ENCODE measurements at regions not wholly inside any gene's neighbourhood (a gene's known extent, or its start where the extent isn't known, plus 50 kb on each side); places are given as distances from the start of the nearest gene placed in this dataset.

- H3K4me3 ChIP-seq (ENCODE audit: low read depth, low read length) = no peak overlapping the region
- no peak for DNase-seq (ENCODE audit: low read depth)
- TF ChIP-seq CTCF (conservative IDR thresholded peaks at IDR 0.05; ENCODE audit: low read depth, low read length) = no peak
Measured at GRCh38 chr5:8299716-8300115, 430.8 kb downstream of the MTRR start.

GRCh38 chr5:8304341-8304740, 435.4 kb downstream of the MTRR start:
- DNase-seq (ENCODE audit: low read depth) = no peak
- no peak overlapping the region for H3K4me3 ChIP-seq (ENCODE audit: low read depth, low read length)
- TF ChIP-seq CTCF (conservative IDR thresholded peaks at IDR 0.05; ENCODE audit: low read depth, low read length) = no peak

GRCh38 chr5:8306288-8306896, 437.4 kb downstream of the MTRR start:
- no peak for DNase-seq (ENCODE audit: low read depth)
- no peak for TF ChIP-seq CTCF (conservative IDR thresholded peaks at IDR 0.05; ENCODE audit: low read depth, low read length)
- no peak overlapping the region for H3K4me3 ChIP-seq (ENCODE audit: low read depth, low read length)

- no peak for DNase-seq (ENCODE audit: low read depth)
- no peak overlapping the region for H3K4me3 ChIP-seq (ENCODE audit: low read depth, low read length)
- no peak for TF ChIP-seq CTCF (conservative IDR thresholded peaks at IDR 0.05; ENCODE audit: low read depth, low read length)
Measured at GRCh38 chr5:8314965-8315364, 446.0 kb downstream of the MTRR start.

GRCh38 chr5:8316608-8317280, 447.8 kb downstream of the MTRR start:
- no peak for DNase-seq (ENCODE audit: low read depth)
- no peak for TF ChIP-seq CTCF (conservative IDR thresholded peaks at IDR 0.05; ENCODE audit: low read depth, low read length)
- H3K4me3 ChIP-seq (ENCODE audit: low read depth, low read length) = no peak overlapping the region

- H3K4me3 ChIP-seq (ENCODE audit: low read depth, low read length) = no peak overlapping the region
- no peak for TF ChIP-seq CTCF (conservative IDR thresholded peaks at IDR 0.05; ENCODE audit: low read depth, low read length)
Measured at GRCh38 chr5:8317335-8317734, 448.4 kb downstream of the MTRR start.

GRCh38 chr5:8320244-8320643, 451.3 kb downstream of the MTRR start:
- no peak for DNase-seq (ENCODE audit: low read depth)
- no peak overlapping the region for H3K4me3 ChIP-seq (ENCODE audit: low read depth, low read length)
- TF ChIP-seq CTCF (conservative IDR thresholded peaks at IDR 0.05; ENCODE audit: low read depth, low read length) = no peak

More at GRCh38 chr5:8317335-8317734, 448.4 kb downstream of the MTRR start:
- DNase-seq (ENCODE audit: low read depth) = no peak

Measured in choroid plexus epithelial cell (primary cell).